OCI-LY3 (cell line): ENCODE measurements at regions not wholly inside any gene's neighbourhood (a gene's known extent, or its start where the extent isn't known, plus 50 kb on each side); places are given as distances from the start of the nearest gene placed in this dataset.

ENCODE experiments used
- H2AFZ ChIP-seq: fragments of 200-600, 300-600 bp; shearing (Covaris generic); 2 replicates; pipeline ENCODE4 v1.6.0; 2014; ENCODE audit warnings: antibody characterized with exemption, low read depth, low read length
- H3K27ac ChIP-seq: fragments of 200-600, 300-600 bp; sonication (generic); 2 replicates; pipeline ENCODE4 v1.5.1; 2014; ENCODE audit warnings: mild to moderate bottlenecking, low read length, moderate library complexity, mixed read lengths
- H3K27me3 ChIP-seq: fragments of 200-600, 300-600 bp; sonication (generic); 2 replicates; pipeline ENCODE4 v1.6.1; 2014; ENCODE audit warnings: low read depth, low read length, mixed read lengths
- H3K36me3 ChIP-seq: fragments of 200-600, 300-600 bp; sonication (generic); replicated peaks from 2 replicates; pipeline ENCODE3; 2014; ENCODE audit warnings: low read depth, low read length, mixed read lengths
- H3K4me1 ChIP-seq: fragments of 300-600, 200-600 bp; sonication (generic); 2 replicates; pipeline ENCODE4 v1.6.1; 2014; ENCODE audit warnings: low read length, mixed read lengths
- H3K4me2 ChIP-seq: fragments of 200-600, 300-600 bp; sonication (generic); 2 replicates; pipeline ENCODE4 v1.6.1; 2014; ENCODE audit warnings: low read length, mixed read lengths
- H3K4me3 ChIP-seq: fragments of 300-600, 200-600 bp; sonication (generic); 2 replicates; pipeline ENCODE4 v1.5.1; 2014; ENCODE audit warnings: antibody characterized with exemption, mild to moderate bottlenecking, low read length, moderate library complexity
- H3K79me2 ChIP-seq: fragments of 300-600, 200-600 bp; shearing (Covaris generic); 2 replicates; pipeline ENCODE4 v1.6.1; 2014; ENCODE audit warnings: mild to moderate bottlenecking, low read length, mixed read lengths
- H3K9ac ChIP-seq: fragments of 300-600, 200-600 bp; shearing (Covaris generic); 2 replicates; pipeline ENCODE4 v1.6.0; 2014; ENCODE audit warnings: mild to moderate bottlenecking, low read length, moderate library complexity
- H3K9me3 ChIP-seq: fragments of 200-600, 300-600 bp; shearing (Covaris generic); 2 replicates; pipeline ENCODE4 v1.6.1; 2014; ENCODE audit warnings: low read length, mixed read lengths; ENCODE audit not compliant: insufficient read depth
- H4K20me1 ChIP-seq: fragments of 200-600, 300-600 bp; sonication (generic); 2 replicates; pipeline ENCODE4 v1.6.1; 2016; ENCODE audit warnings: low read length, mixed read lengths; ENCODE audit not compliant: insufficient read depth
- CTCF ChIP-seq: fragments of 200-600, 300-600 bp; sonication (generic); IDR thresholded peaks from 2 replicates; pipeline ENCODE4 v1.5.1; 2014; ENCODE audit warnings: antibody characterized with exemption, low read length, low read depth
- EZH2phosphoT487 ChIP-seq: fragments of 200-600 bp; shearing (Covaris generic); IDR thresholded peaks from 2 replicates; pipeline ENCODE4 v1.6.1; 2018; ENCODE audit warnings: antibody characterized with exemption, mixed run types, low read depth

- Histone ChIP-seq H3K4me2 (no peak overlapping the region), H3K9ac (no peak overlapping the region), H4K20me1 (no peaks in the 10 kb centered on the region), H3K4me3 (no peak overlapping the region), H3K36me3 (no peaks in the 10 kb centered on the region), H3K9me3 (no peaks in the 10 kb centered on the region), H3K27ac (no peak overlapping the region), H3K79me2 (no peaks in the 10 kb centered on the region), H3K27me3 (no peaks in the 10 kb centered on the region), H3K4me1 (no peaks in the 10 kb centered on the region), H2AFZ (no peak overlapping the region)
- no peak for TF ChIP-seq CTCF
- no peak for TF ChIP-seq EZH2phosphoT487
Observed at GRCh38 chr16:48997946-48998345, 283.7 kb downstream of the CBLN1 start.

GRCh38 chr16:48997081-48997615, 284.5 kb downstream of the CBLN1 start:
- Histone ChIP-seq H3K4me1 (no peaks in the 10 kb centered on the region), H2AFZ (no peak overlapping the region), H3K27me3 (no peaks in the 10 kb centered on the region), H3K9me3 (no peaks in the 10 kb centered on the region), H3K4me3 (no peak overlapping the region), H3K4me2 (no peak overlapping the region), H3K36me3 (no peaks in the 10 kb centered on the region), H3K9ac (no peak overlapping the region), H3K79me2 (no peaks in the 10 kb centered on the region), H4K20me1 (no peaks in the 10 kb centered on the region), H3K27ac (no peak overlapping the region)
- no peak for TF ChIP-seq EZH2phosphoT487
- no peak for TF ChIP-seq CTCF

GRCh38 chr16:48978501-48978900, 303.1 kb downstream of the CBLN1 start:
- Histone ChIP-seq H2AFZ (no peak overlapping the region), H3K79me2 (no peaks in the 10 kb centered on the region), H3K4me3 (no peak overlapping the region), H3K9me3 (no peaks in the 10 kb centered on the region), H3K36me3 (no peaks in the 10 kb centered on the region), H3K27ac (no peak overlapping the region), H4K20me1 (no peaks in the 10 kb centered on the region), H3K27me3 (no peaks in the 10 kb centered on the region), H3K4me1 (no peaks in the 10 kb centered on the region), H3K9ac (no peak overlapping the region), H3K4me2 (no peak overlapping the region)
- no peak for TF ChIP-seq EZH2phosphoT487
- TF ChIP-seq CTCF, result no peak

GRCh38 chr16:48972236-48972635, 309.4 kb downstream of the CBLN1 start:
- Histone ChIP-seq H3K4me1 (no peaks in the 10 kb centered on the region), H3K79me2 (no peaks in the 10 kb centered on the region), H3K27me3 (no peaks in the 10 kb centered on the region), H3K4me2 (no peak overlapping the region), H2AFZ (no peak overlapping the region), H3K4me3 (no peak overlapping the region), H3K9ac (no peak overlapping the region), H3K27ac (no peak overlapping the region), H3K36me3 (no peaks in the 10 kb centered on the region), H3K9me3 (no peaks in the 10 kb centered on the region), H4K20me1 (no peaks in the 10 kb centered on the region)
- TF ChIP-seq CTCF (no peak), EZH2phosphoT487 (no peak)
